GM23338 (cell line): ENCODE measurements at regions not wholly inside any gene's neighbourhood (a gene's known extent, or its start where the extent isn't known, plus 50 kb on each side); places are given as distances from the start of the nearest gene placed in this dataset.

Experiments used
- ATAC-seq: fragments of 200-7000 bp; cut with Tn5 transposase; 3 replicates; pipeline ENCODE4 v1.9.1; 2020
- DNase-seq: peaks from one replicate; pipeline ENCODE4 v3.0.0-alpha.2; 2015; ENCODE audit warnings: low spot score
- H2AFZ ChIP-seq: fragments of 200-600 bp; sonication (generic); 2 replicates; pipeline ENCODE4 v1.8.0; 2016; ENCODE audit warnings: antibody characterized with exemption, mild to moderate bottlenecking, moderate library complexity
- H3F3A ChIP-seq: fragments of 200-600 bp; sonication (generic); replicated peaks from 2 replicates; pipeline ENCODE4 v1.8.0; 2017; ENCODE audit warnings: antibody characterized with exemption, mixed run types, low read depth
- H3K27ac ChIP-seq: fragments of 200-600 bp; sonication (generic); 2 replicates; pipeline ENCODE4 v1.6.1; 2016; ENCODE audit warnings: low read depth
- H3K27me3 ChIP-seq: fragments of 200-600 bp; sonication (generic); 2 replicates; pipeline ENCODE4 v1.8.0; 2016; ENCODE audit warnings: mild to moderate bottlenecking, mixed run types, moderate library complexity; ENCODE audit not compliant: insufficient read depth
- H3K36me3 ChIP-seq: fragments of 200-600 bp; sonication (generic); 2 replicates; pipeline ENCODE4 v1.8.0; 2016; ENCODE audit warnings: mild to moderate bottlenecking; ENCODE audit not compliant: insufficient read depth
- H3K4me1 ChIP-seq: fragments of 200-600 bp; sonication (generic); 2 replicates; pipeline ENCODE4 v1.8.0; 2016; ENCODE audit warnings: mild to moderate bottlenecking, moderate library complexity; ENCODE audit not compliant: insufficient read depth
- H3K4me2 ChIP-seq: fragments of 200-600 bp; sonication (generic); 2 replicates; pipeline ENCODE4 v1.7.1; 2017; ENCODE audit warnings: mixed run types
- H3K4me3 ChIP-seq: fragments of 200-600 bp; sonication (generic); 2 replicates; pipeline ENCODE4 v1.6.1; 2016; ENCODE audit warnings: mixed run types
- H3K79me2 ChIP-seq: fragments of 200-600 bp; sonication (generic); replicated peaks from 2 replicates; pipeline ENCODE4 v1.8.0; 2017; ENCODE audit warnings: mild to moderate bottlenecking; ENCODE audit not compliant: insufficient read depth
- H3K9me2 ChIP-seq: fragments of 200-600 bp; sonication (generic); 2 replicates; pipeline ENCODE4 v1.8.0; 2017; ENCODE audit not compliant: insufficient read depth
- H4K20me1 ChIP-seq: fragments of 200-600 bp; sonication (generic); replicated peaks from 2 replicates; pipeline ENCODE4 v1.8.0; 2017; ENCODE audit warnings: mild to moderate bottlenecking; ENCODE audit not compliant: insufficient read depth
- H3K27ac Mint-ChIP-seq: 2 replicates; pipeline ENCODE4 v1.8.0; 2020; ENCODE audit warnings: inconsistent platforms, mild to moderate bottlenecking, moderate library complexity, mixed read lengths
- H3K27me3 Mint-ChIP-seq: 3 replicates; pipeline ENCODE4 v1.8.0; 2022; ENCODE audit warnings: low read depth, mild to moderate bottlenecking, moderate library complexity, mixed read lengths, inconsistent platforms; ENCODE audit not compliant: insufficient read depth, poor library complexity
- H3K36me3 Mint-ChIP-seq: 3 replicates; pipeline ENCODE4 v1.8.0; 2021; ENCODE audit warnings: low read depth, mild to moderate bottlenecking, inconsistent platforms, moderate library complexity, mixed read lengths
- H3K4me1 Mint-ChIP-seq: 3 replicates; pipeline ENCODE4 v1.8.0; 2020; ENCODE audit warnings: mild to moderate bottlenecking, inconsistent platforms, mixed read lengths
- H3K4me3 Mint-ChIP-seq: 3 replicates; pipeline ENCODE4 v1.8.0; 2021; ENCODE audit warnings: moderate library complexity, mild to moderate bottlenecking, inconsistent platforms, mixed read lengths
- H3K9me3 Mint-ChIP-seq: 3 replicates; pipeline ENCODE4 v1.8.0; 2020; ENCODE audit warnings: moderate library complexity, mild to moderate bottlenecking, inconsistent platforms, mixed read lengths
- CREB1 ChIP-seq: fragments of 250-450 bp; sonication (Bioruptor Pico); IDR thresholded peaks from 2 replicates; pipeline ENCODE4 v1.5.0; 2020; ENCODE audit warnings: low read depth, mild to moderate bottlenecking, moderate library complexity
- CTCF ChIP-seq, 2 experiments: fragments of 200-600 bp in 1 of 2; sonication (generic) in 1 of 2; conservative IDR thresholded peaks; 2 replicates each; pipeline versions ENCODE4 v1.5.1 to v1.6.1; 2016 to 2017; ENCODE audit warnings: antibody characterized with exemption in 2 of 2, low read depth in 2 of 2, mild to moderate bottlenecking in 2 of 2, moderate library complexity in 1 of 2
- ETS1 ChIP-seq: IDR thresholded peaks from 2 replicates; pipeline ENCODE4 v1.6.1; 2016; ENCODE audit warnings: antibody characterized with exemption
- EZH2phosphoT487 ChIP-seq: fragments of 200-600 bp; sonication (generic); IDR thresholded peaks from one replicate; pipeline ENCODE4 v1.8.1; 2018; ENCODE audit warnings: antibody characterized with exemption; ENCODE audit not compliant: unreplicated experiment
- NANOG ChIP-seq: IDR thresholded peaks from 2 replicates; pipeline ENCODE4 v1.6.1; 2016; ENCODE audit warnings: antibody characterized with exemption, borderline replicate concordance
- POLR2AphosphoS5 ChIP-seq: IDR thresholded peaks from 2 replicates; pipeline ENCODE4 v1.6.1; 2016; ENCODE audit warnings: antibody characterized with exemption, low read depth
- STAT1 ChIP-seq: IDR thresholded peaks from one replicate; pipeline ENCODE4 v1.6.1; 2016; ENCODE audit warnings: antibody characterized with exemption; ENCODE audit not compliant: unreplicated experiment
- ZNF114 ChIP-seq: fragments of 250-450 bp; sonication (Bioruptor Pico); IDR thresholded peaks from 2 replicates; pipeline ENCODE4 v1.5.0; 2020; ENCODE audit warnings: mild to moderate bottlenecking, moderate library complexity
- TF ChIP-seq, protein P1 (sequence below): fragments of 250-450 bp; sonication (Bioruptor Pico); IDR thresholded peaks from 2 replicates; pipeline ENCODE4 v1.5.0; 2020; ENCODE audit warnings: mild to moderate bottlenecking, moderate library complexity
- TF ChIP-seq, protein P2 (sequence below): IDR thresholded peaks from one replicate; pipeline ENCODE4 v1.6.1; 2018; ENCODE audit warnings: antibody characterized with exemption; ENCODE audit not compliant: unreplicated experiment

- TF ChIP-seq, protein P1, sequence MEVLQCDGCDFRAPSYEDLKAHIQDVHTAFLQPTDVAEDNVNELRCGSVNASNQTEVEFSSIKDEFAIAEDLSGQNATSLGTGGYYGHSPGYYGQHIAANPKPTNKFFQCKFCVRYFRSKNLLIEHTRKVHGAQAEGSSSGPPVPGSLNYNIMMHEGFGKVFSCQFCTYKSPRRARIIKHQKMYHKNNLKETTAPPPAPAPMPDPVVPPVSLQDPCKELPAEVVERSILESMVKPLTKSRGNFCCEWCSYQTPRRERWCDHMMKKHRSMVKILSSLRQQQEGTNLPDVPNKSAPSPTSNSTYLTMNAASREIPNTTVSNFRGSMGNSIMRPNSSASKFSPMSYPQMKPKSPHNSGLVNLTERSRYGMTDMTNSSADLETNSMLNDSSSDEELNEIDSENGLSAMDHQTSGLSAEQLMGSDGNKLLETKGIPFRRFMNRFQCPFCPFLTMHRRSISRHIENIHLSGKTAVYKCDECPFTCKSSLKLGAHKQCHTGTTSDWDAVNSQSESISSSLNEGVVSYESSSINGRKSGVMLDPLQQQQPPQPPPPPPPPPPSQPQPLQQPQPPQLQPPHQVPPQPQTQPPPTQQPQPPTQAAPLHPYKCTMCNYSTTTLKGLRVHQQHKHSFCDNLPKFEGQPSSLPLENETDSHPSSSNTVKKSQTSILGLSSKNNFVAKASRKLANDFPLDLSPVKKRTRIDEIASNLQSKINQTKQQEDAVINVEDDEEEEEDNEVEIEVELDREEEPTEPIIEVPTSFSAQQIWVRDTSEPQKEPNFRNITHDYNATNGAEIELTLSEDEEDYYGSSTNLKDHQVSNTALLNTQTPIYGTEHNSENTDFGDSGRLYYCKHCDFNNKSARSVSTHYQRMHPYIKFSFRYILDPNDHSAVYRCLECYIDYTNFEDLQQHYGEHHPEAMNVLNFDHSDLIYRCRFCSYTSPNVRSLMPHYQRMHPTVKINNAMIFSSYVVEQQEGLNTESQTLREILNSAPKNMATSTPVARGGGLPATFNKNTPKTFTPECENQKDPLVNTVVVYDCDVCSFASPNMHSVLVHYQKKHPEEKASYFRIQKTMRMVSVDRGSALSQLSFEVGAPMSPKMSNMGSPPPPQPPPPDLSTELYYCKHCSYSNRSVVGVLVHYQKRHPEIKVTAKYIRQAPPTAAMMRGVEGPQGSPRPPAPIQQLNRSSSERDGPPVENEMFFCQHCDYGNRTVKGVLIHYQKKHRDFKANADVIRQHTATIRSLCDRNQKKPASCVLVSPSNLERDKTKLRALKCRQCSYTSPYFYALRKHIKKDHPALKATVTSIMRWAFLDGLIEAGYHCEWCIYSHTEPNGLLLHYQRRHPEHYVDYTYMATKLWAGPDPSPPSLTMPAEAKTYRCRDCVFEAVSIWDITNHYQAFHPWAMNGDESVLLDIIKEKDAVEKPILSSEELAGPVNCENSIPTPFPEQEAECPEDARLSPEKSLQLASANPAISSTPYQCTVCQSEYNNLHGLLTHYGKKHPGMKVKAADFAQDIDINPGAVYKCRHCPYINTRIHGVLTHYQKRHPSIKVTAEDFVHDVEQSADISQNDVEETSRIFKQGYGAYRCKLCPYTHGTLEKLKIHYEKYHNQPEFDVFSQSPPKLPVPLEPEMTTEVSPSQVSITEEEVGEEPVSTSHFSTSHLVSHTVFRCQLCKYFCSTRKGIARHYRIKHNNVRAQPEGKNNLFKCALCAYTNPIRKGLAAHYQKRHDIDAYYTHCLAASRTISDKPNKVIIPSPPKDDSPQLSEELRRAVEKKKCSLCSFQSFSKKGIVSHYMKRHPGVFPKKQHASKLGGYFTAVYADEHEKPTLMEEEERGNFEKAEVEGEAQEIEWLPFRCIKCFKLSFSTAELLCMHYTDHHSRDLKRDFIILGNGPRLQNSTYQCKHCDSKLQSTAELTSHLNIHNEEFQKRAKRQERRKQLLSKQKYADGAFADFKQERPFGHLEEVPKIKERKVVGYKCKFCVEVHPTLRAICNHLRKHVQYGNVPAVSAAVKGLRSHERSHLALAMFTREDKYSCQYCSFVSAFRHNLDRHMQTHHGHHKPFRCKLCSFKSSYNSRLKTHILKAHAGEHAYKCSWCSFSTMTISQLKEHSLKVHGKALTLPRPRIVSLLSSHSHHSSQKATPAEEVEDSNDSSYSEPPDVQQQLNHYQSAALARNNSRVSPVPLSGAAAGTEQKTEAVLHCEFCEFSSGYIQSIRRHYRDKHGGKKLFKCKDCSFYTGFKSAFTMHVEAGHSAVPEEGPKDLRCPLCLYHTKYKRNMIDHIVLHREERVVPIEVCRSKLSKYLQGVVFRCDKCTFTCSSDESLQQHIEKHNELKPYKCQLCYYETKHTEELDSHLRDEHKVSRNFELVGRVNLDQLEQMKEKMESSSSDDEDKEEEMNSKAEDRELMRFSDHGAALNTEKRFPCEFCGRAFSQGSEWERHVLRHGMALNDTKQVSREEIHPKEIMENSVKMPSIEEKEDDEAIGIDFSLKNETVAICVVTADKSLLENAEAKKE (CRISPR knock-in tag) = no peak
- TF ChIP-seq POLR2AphosphoS5 = no peak
- no peak for TF ChIP-seq ETS1
- TF ChIP-seq STAT1 = no peak
- no peak for TF ChIP-seq EZH2phosphoT487
- TF ChIP-seq CREB1 (CRISPR knock-in tag) = no peak
- TF ChIP-seq NANOG = no peak
These were observed 170.3 kb downstream of the SMC2 start (continued) for GRCh38 chr9:104264431-104264830.

DNA sequence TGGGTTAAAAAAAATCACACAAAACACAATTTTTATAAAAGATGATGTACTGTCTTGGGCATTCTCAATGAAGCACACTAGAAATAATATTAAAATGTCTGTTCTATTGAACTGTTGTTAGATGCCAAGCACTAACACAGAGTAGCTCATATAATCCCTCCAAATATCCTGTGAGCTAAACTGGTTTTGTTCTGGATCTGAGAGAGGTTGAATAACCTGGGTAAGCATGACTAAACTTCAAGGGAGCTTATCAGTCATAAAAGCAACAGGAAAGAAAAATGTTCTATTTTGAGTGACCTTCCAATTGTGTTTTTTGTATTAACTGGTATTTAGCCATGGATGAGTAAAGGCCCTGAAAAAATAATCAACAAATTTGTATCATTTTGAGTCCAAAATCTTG, 175.3 kb downstream of the SMC2 start:
- DNase-seq = no peak
- H3K4me1 Mint-ChIP-seq = peaks cover 17% of the 10 kb centered on the region
- no peak for TF ChIP-seq CTCF (conservative IDR thresholded peaks at IDR 0.05; ENCODE audit: low read depth in 2 of 2)
- no peak for TF ChIP-seq CREB1 (CRISPR knock-in tag)
- TF ChIP-seq STAT1 = no peak
- TF ChIP-seq, protein P2, sequence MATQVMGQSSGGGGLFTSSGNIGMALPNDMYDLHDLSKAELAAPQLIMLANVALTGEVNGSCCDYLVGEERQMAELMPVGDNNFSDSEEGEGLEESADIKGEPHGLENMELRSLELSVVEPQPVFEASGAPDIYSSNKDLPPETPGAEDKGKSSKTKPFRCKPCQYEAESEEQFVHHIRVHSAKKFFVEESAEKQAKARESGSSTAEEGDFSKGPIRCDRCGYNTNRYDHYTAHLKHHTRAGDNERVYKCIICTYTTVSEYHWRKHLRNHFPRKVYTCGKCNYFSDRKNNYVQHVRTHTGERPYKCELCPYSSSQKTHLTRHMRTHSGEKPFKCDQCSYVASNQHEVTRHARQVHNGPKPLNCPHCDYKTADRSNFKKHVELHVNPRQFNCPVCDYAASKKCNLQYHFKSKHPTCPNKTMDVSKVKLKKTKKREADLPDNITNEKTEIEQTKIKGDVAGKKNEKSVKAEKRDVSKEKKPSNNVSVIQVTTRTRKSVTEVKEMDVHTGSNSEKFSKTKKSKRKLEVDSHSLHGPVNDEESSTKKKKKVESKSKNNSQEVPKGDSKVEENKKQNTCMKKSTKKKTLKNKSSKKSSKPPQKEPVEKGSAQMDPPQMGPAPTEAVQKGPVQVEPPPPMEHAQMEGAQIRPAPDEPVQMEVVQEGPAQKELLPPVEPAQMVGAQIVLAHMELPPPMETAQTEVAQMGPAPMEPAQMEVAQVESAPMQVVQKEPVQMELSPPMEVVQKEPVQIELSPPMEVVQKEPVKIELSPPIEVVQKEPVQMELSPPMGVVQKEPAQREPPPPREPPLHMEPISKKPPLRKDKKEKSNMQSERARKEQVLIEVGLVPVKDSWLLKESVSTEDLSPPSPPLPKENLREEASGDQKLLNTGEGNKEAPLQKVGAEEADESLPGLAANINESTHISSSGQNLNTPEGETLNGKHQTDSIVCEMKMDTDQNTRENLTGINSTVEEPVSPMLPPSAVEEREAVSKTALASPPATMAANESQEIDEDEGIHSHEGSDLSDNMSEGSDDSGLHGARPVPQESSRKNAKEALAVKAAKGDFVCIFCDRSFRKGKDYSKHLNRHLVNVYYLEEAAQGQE = no peak
- no peak for TF ChIP-seq NANOG
- TF ChIP-seq EZH2phosphoT487 = no peak
- no peak for TF ChIP-seq ZNF114 (CRISPR knock-in tag)

More for the DNA sequence above, 175.3 kb downstream of the SMC2 start:
- H3K36me3 ChIP-seq = no peaks in the 10 kb centered on the region
- H3K4me1 ChIP-seq = peaks cover 13% of the 10 kb centered on the region; the same call in 1 of the 2 replicates
- H3K4me2 ChIP-seq = no peak overlapping the region
- H2AFZ ChIP-seq = no peak overlapping the region
- no peak overlapping the region for H3K27ac Mint-ChIP-seq
- no peaks in the 10 kb centered on the region for H4K20me1 ChIP-seq
- no peaks in the 10 kb centered on the region for H3K27me3 Mint-ChIP-seq
- H3K27me3 ChIP-seq = no peaks in the 10 kb centered on the region
- H3K79me2 ChIP-seq = no peaks in the 10 kb centered on the region
- no peaks in the 10 kb centered on the region for H3K36me3 Mint-ChIP-seq
- no peak overlapping the region for H3K4me3 Mint-ChIP-seq
- H3F3A ChIP-seq = no peaks in the 10 kb centered on the region
- no peaks in the 10 kb centered on the region for H3K9me2 ChIP-seq
- no peak overlapping the region for H3K27ac ChIP-seq
- peaks cover 6% of the 10 kb centered on the region; the same call in 2 of the 3 replicates for H3K9me3 Mint-ChIP-seq
- H3K4me3 ChIP-seq = no peak overlapping the region
- no peak for ATAC-seq
